Mucosa of descending colon (tissue), 3 donors: ENCODE measurements at regions not wholly inside any gene's neighbourhood (a gene's known extent, or its start where the extent isn't known, plus 50 kb on each side); places are given as distances from the start of the nearest gene placed in this dataset.

ENCODE experiments used
- ATAC-seq: fragments of 200-7000 bp; cut with Tn5 transposase; one replicate; pipeline ENCODE4 v1.9.1; 2020; ENCODE audit warnings: mild to moderate bottlenecking, moderate library complexity
- DNase-seq, 3 donors: peaks; one replicate each; pipeline ENCODE4 v3.0.0-alpha.2; 2020
- H3K36me3 ChIP-seq: fragments of 200-600 bp; one replicate; pipeline ENCODE4 v1.8.0; 2021; ENCODE audit warnings: low read depth, mild to moderate bottlenecking
- H3K4me1 ChIP-seq: fragments of 200-600 bp; one replicate; pipeline ENCODE4 v1.8.0; 2021; ENCODE audit warnings: low read depth, mild to moderate bottlenecking
- H3K4me3 ChIP-seq: fragments of 200-600 bp; one replicate; pipeline ENCODE4 v1.8.0; 2021; ENCODE audit warnings: mild to moderate bottlenecking
- H3K9me3 ChIP-seq: fragments of 200-600 bp; one replicate; pipeline ENCODE4 v1.8.0; 2021; ENCODE audit warnings: mild to moderate bottlenecking
- intact Hi-C, 2 donors: fragments of 100-400 bp; cut with DNase I in 1 of 2; cut with micrococcal nuclease in 1 of 2; formaldehyde crosslinking; loops; one replicate each; pipeline versions ENCODE4 v1.11.0 to v1.11.1; 2022; cut with DNase I, micrococcal nuclease
- TF ChIP-seq, protein P1 (sequence below): fragments of 200-600 bp; IDR thresholded peaks from one replicate; pipeline ENCODE4 v1.8.0; 2022; ENCODE audit warnings: antibody characterized with exemption, mild to moderate bottlenecking
- donor health status: DM: no; HTN: no; CAD: no; lungs with moderate emphysema.
- donor health status: DM: no; HTN: no; CAD: no.
- donor health status: DM: no; HTN: yes; CAD: no.

DNA sequence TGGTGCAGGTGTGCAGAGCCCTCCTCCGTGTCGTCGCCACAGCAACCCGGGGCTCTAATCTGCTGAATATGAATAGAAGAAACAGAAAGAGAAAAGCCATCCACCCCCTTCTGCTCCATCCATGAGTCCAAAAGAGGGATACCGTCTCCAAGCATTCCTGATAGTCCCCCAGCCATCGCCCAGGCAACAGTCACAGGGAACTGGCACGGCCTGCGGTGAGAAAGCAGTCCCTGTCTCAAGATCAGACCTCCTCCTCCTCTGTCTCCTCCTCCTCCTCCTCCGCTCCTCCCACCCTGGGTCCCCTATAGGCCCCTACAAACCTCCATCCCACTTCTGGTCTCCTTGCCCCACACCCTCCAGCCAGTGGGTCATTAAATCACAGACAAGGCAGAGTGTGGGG, 308.1 kb upstream of the MPDZ start:
- intact Hi-C loops = no loop called here
- DNase-seq (no peak), ATAC-seq (no peak)
- Histone ChIP-seq H3K4me1 (no peaks in the 10 kb centered on the region), H3K4me3 (no peak overlapping the region), H3K9me3 (no peaks in the 10 kb centered on the region), H3K36me3 (no peaks in the 10 kb centered on the region)
- TF ChIP-seq, protein P1, sequence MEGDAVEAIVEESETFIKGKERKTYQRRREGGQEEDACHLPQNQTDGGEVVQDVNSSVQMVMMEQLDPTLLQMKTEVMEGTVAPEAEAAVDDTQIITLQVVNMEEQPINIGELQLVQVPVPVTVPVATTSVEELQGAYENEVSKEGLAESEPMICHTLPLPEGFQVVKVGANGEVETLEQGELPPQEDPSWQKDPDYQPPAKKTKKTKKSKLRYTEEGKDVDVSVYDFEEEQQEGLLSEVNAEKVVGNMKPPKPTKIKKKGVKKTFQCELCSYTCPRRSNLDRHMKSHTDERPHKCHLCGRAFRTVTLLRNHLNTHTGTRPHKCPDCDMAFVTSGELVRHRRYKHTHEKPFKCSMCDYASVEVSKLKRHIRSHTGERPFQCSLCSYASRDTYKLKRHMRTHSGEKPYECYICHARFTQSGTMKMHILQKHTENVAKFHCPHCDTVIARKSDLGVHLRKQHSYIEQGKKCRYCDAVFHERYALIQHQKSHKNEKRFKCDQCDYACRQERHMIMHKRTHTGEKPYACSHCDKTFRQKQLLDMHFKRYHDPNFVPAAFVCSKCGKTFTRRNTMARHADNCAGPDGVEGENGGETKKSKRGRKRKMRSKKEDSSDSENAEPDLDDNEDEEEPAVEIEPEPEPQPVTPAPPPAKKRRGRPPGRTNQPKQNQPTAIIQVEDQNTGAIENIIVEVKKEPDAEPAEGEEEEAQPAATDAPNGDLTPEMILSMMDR = no peak

- TF ChIP-seq, protein P1 = no peak
- Histone ChIP-seq H3K4me1 (no peaks in the 10 kb centered on the region), H3K9me3 (no peaks in the 10 kb centered on the region), H3K36me3 (no peaks in the 10 kb centered on the region), H3K4me3 (no peak overlapping the region)
- DNase-seq (no peak), ATAC-seq (no peak)
- intact Hi-C loops = no loop called here
Observed at GRCh38 chr9:13586587-13587374, 307.3 kb upstream of the MPDZ start.

- H3K36me3 ChIP-seq = no peaks in the 10 kb centered on the region
- intact Hi-C loops = no loop called here
- no peak overlapping the region for H3K4me3 ChIP-seq
- ATAC-seq (no peak), DNase-seq (no peak)
- TF ChIP-seq, protein P1 = no peak
- H3K9me3 ChIP-seq = no peaks in the 10 kb centered on the region
- no peaks in the 10 kb centered on the region for H3K4me1 ChIP-seq
Observed at GRCh38 chr9:13580760-13581159, 301.3 kb upstream of the MPDZ start.

DNA sequence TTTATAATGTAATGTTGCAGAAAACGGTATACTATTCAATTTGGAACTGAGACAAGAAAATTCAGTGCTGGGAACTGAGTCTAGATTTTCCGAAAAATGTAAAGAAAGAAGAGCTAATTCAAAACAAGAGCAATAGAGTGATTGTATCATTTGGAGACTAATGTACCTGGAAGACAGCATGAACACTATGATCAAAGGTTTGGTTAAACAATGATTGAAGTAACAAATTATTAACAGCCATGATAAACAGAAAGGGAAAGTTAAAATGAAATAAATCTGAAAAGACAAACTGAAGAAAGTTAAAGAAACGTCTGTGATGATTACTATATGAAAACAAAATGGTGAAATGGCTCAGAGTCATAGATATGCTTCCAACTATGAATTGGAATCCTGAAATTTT, 300.6 kb upstream of the MPDZ start:
- Histone ChIP-seq H3K4me3 (no peak overlapping the region), H3K4me1 (no peaks in the 10 kb centered on the region), H3K36me3 (no peaks in the 10 kb centered on the region), H3K9me3 (no peaks in the 10 kb centered on the region)
- TF ChIP-seq, protein P1 = no peak
- ATAC-seq (no peak), DNase-seq (no peak)
- intact Hi-C loops = no loop called here

- Histone ChIP-seq H3K4me3 (no peak overlapping the region), H3K9me3 (no peaks in the 10 kb centered on the region), H3K4me1 (no peaks in the 10 kb centered on the region), H3K36me3 (no peaks in the 10 kb centered on the region)
- ATAC-seq (no peak), DNase-seq (no peak)
- TF ChIP-seq, protein P1 = no peak
- intact Hi-C loops = no loop called here
Observed at GRCh38 chr9:13576101-13576500, 296.6 kb upstream of the MPDZ start.
